Lower leg skin (tissue), 3 donors: ENCODE measurements at regions not wholly inside any gene's neighbourhood (a gene's known extent, or its start where the extent isn't known, plus 50 kb on each side); places are given as distances from the start of the nearest gene placed in this dataset.

Source experiments
- CTCF ChIP-seq, 3 donors: fragments of 450-650 bp; IDR thresholded peaks; one replicate each; pipeline ENCODE4 v1.5.1; 2016; ENCODE audit warnings: antibody characterized with exemption in 3 of 3, mild to moderate bottlenecking in 3 of 3, moderate library complexity in 2 of 3
- POLR2A ChIP-seq, 2 donors: fragments of 450-650 bp; IDR thresholded peaks; one replicate each; pipeline ENCODE4 v1.6.1; 2016 to 2017; ENCODE audit warnings: antibody characterized with exemption in 2 of 2, mild to moderate bottlenecking in 1 of 2, moderate library complexity in 1 of 2

GRCh38 chr14:106291626-106292025 lies 765.2 kb downstream of the TMEM121 start:
- TF ChIP-seq POLR2A (IDR thresholded peaks at IDR 0.05) (no peak), CTCF (IDR thresholded peaks at IDR 0.05) (no peak)
